GM12891 (cell line): ENCODE measurements at regions not wholly inside any gene's neighbourhood (a gene's known extent, or its start where the extent isn't known, plus 50 kb on each side); places are given as distances from the start of the nearest gene placed in this dataset.
"Not testable (repeated sequence)": the region's sequence is repeated elsewhere in the genome, so short reads cannot be mapped to it uniquely, and the experiment has no call there.

ENCODE experiments used
- DNase-seq: peaks from one replicate; pipeline ENCODE4 v3.0.0; 2011; ENCODE audit warnings: low spot score; ENCODE audit not compliant: insufficient read length
- FAIRE-seq: peaks from 2 replicates; lab custom pipeline; 2011; peaks lifted over from hg19 to GRCh38; lab: Jason Lieb, UNC
- PAX5 ChIP-seq: IDR thresholded peaks from 2 replicates; pipeline ENCODE4 v1.6.1; 2011; ENCODE audit warnings: low read length, moderate library complexity, mild to moderate bottlenecking; ENCODE audit not compliant: insufficient read depth, severe bottlenecking
- POLR2A ChIP-seq: IDR thresholded peaks from 2 replicates; pipeline ENCODE4 v1.6.1; 2011; ENCODE audit warnings: low read depth, low read length, control low read depth
- POLR2AphosphoS5 ChIP-seq: IDR thresholded peaks from 2 replicates; pipeline ENCODE4 v1.6.1; 2011; ENCODE audit warnings: low read depth, low read length, control low read depth
- POU2F2 ChIP-seq: IDR thresholded peaks from 2 replicates; pipeline ENCODE4 v1.6.1; 2011; ENCODE audit warnings: low read depth, mild to moderate bottlenecking, control low read depth, low read length, moderate library complexity
- SPI1 ChIP-seq: IDR thresholded peaks from 2 replicates; pipeline ENCODE4 v1.6.1; 2011; ENCODE audit warnings: low read depth, low read length, control low read depth
- TAF1 ChIP-seq: IDR thresholded peaks from 2 replicates; pipeline ENCODE4 v1.6.1; 2011; ENCODE audit warnings: low read depth, low read length, control low read depth

GRCh38 chr7:16094651-16095050, 326.7 kb downstream of the CRPPA start:
- no peak for FAIRE-seq
- no peak for DNase-seq
- TF ChIP-seq SPI1 (no peak), PAX5 (no peak), POLR2A (no peak), TAF1 (no peak), POU2F2 (no peak), POLR2AphosphoS5 (no peak)

- FAIRE-seq, result no peak
- DNase-seq, result no peak
- no peak for TF ChIP-seq POLR2A
- TF ChIP-seq SPI1, result no peak
- no peak for TF ChIP-seq POU2F2
- TF ChIP-seq TAF1, result no peak
- TF ChIP-seq PAX5, result no peak
- no peak for TF ChIP-seq POLR2AphosphoS5
Measured at GRCh38 chr7:16092711-16093110, 328.6 kb downstream of the CRPPA start.

GRCh38 chr7:16091701-16092310, 329.5 kb downstream of the CRPPA start:
- FAIRE-seq (no peak), DNase-seq (no peak)
- TF ChIP-seq POU2F2, result no peak
- no peak for TF ChIP-seq TAF1

GRCh38 chr7:16089801-16090200, 331.5 kb downstream of the CRPPA start:
- TF ChIP-seq PAX5, result no peak
- FAIRE-seq, result no peak
- DNase-seq, result no peak

GRCh38 chr7:16089191-16089590, 332.1 kb downstream of the CRPPA start:
- DNase-seq (no peak), FAIRE-seq (no peak)
- TF ChIP-seq PAX5 (no peak), POLR2AphosphoS5 (no peak), POLR2A (no peak), POU2F2 (no peak), SPI1 (no peak), TAF1 (no peak)

GRCh38 chr7:16086743-16087142, 334.6 kb downstream of the CRPPA start:
- FAIRE-seq (no peak), DNase-seq (no peak)
- TF ChIP-seq POU2F2, result no peak
- TF ChIP-seq SPI1, result no peak
- no peak for TF ChIP-seq POLR2AphosphoS5
- no peak for TF ChIP-seq POLR2A
- TF ChIP-seq PAX5, result no peak
- no peak for TF ChIP-seq TAF1

GRCh38 chr7:16085780-16086179, 335.6 kb downstream of the CRPPA start:
- not testable (repeated sequence) for DNase-seq, FAIRE-seq

GRCh38 chr7:16084875-16085274, 336.5 kb downstream of the CRPPA start:
- TF ChIP-seq PAX5 (no peak), POLR2A (no peak), POU2F2 (no peak), TAF1 (no peak), SPI1 (no peak), POLR2AphosphoS5 (no peak)
- FAIRE-seq (no peak), DNase-seq (no peak)

- FAIRE-seq (no peak), DNase-seq (no peak)
- TF ChIP-seq POLR2A (no peak), TAF1 (no peak), PAX5 (no peak), POLR2AphosphoS5 (no peak), SPI1 (no peak), POU2F2 (no peak)
Measured at GRCh38 chr7:16084370-16084769, 337.0 kb downstream of the CRPPA start.

GRCh38 chr7:16083931-16084330, 337.4 kb downstream of the CRPPA start:
- FAIRE-seq (no peak), DNase-seq (no peak)

GRCh38 chr7:16080131-16080530, 341.2 kb downstream of the CRPPA start:
- DNase-seq (no peak), FAIRE-seq (no peak)
- TF ChIP-seq POLR2A (no peak), POU2F2 (no peak), SPI1 (no peak)

More at GRCh38 chr7:16083931-16084330, 337.4 kb downstream of the CRPPA start:
- no peak for TF ChIP-seq POU2F2
- TF ChIP-seq POLR2AphosphoS5, result no peak
- no peak for TF ChIP-seq TAF1
- no peak for TF ChIP-seq SPI1
- no peak for TF ChIP-seq POLR2A
- no peak for TF ChIP-seq PAX5
